H1 (cell line): ENCODE measurements at regions not wholly inside any gene's neighbourhood (a gene's known extent, or its start where the extent isn't known, plus 50 kb on each side); places are given as distances from the start of the nearest gene placed in this dataset.

Experiments
- CTCF ChIA-PET: fragments of 300-600 bp; sonication (Branson Sonifier 250); formaldehyde crosslinking; loops from one replicate; lab custom pipeline; 2021; ENCODE audit not compliant: partially characterized antibody; lab: Charles Lee
- POLR2A ChIA-PET: fragments of 300-600 bp; sonication (Branson Sonifier 250); formaldehyde crosslinking; loops from one replicate; lab custom pipeline; 2021; ENCODE audit warnings: inconsistent platforms; ENCODE audit not compliant: partially characterized antibody; lab: Charles Lee
- DNase-seq, 2 experiments: peaks; one replicate each; pipeline versions ENCODE4 v3.0.0 to v3.0.0-alpha.2; 2010 to 2022; ENCODE audit warnings: low spot score in 2 of 2, low read depth in 1 of 2, mixed read lengths in 1 of 2
- FAIRE-seq: peaks from 2 replicates; lab custom pipeline; 2011; peaks lifted over from hg19 to GRCh38; lab: Jason Lieb, UNC
- H2AFZ ChIP-seq: 2 replicates; pipeline ENCODE4 v1.8.1; 2012; ENCODE audit warnings: low read length, inconsistent platforms
- H2AK5ac ChIP-seq: 2 replicates; pipeline ENCODE4 v1.6.1; 2013; ENCODE audit warnings: low read depth, low read length
- H2BK120ac ChIP-seq: replicated peaks from 2 replicates; pipeline ENCODE3; 2013; ENCODE audit warnings: low read depth, low read length, inconsistent platforms
- H2BK12ac ChIP-seq: 2 replicates; pipeline ENCODE4 v1.6.1; 2013; ENCODE audit warnings: low read depth, low read length
- H2BK15ac ChIP-seq: 2 replicates; pipeline ENCODE4 v1.6.1; 2013; ENCODE audit warnings: low read length
- H2BK20ac ChIP-seq: 2 replicates; pipeline ENCODE4 v1.6.1; 2013; ENCODE audit warnings: low read length
- H2BK5ac ChIP-seq: 2 replicates; pipeline ENCODE4 v1.6.1; 2013; ENCODE audit warnings: low read depth, low read length
- H3K14ac ChIP-seq: 2 replicates; pipeline ENCODE4 v1.6.1; 2013; ENCODE audit warnings: inconsistent platforms; ENCODE audit not compliant: insufficient read length
- H3K18ac ChIP-seq: 2 replicates; pipeline ENCODE4 v1.6.1; 2013; ENCODE audit warnings: low read length; ENCODE audit errors: extremely low read depth
- H3K23ac ChIP-seq: 2 replicates; pipeline ENCODE4 v1.6.1; 2013; ENCODE audit warnings: inconsistent platforms; ENCODE audit not compliant: insufficient read length
- H3K23me2 ChIP-seq: 2 replicates; pipeline ENCODE4 v1.6.1; 2013; ENCODE audit warnings: low read depth, low read length
- H3K27ac ChIP-seq: 2 replicates; pipeline ENCODE4 v1.6.1; 2011; ENCODE audit warnings: low read depth, low read length, inconsistent platforms
- H3K27me3 ChIP-seq, 4 experiments: replicated peaks in 1 of 4; 1 replicate in 1 of 4; 2 replicates in 3 of 4; pipeline versions ENCODE4 v1.6.1 to v1.8.1; 2011 to 2013; ENCODE audit warnings: low read length in 3 of 4, mild to moderate bottlenecking in 3 of 4, inconsistent platforms in 2 of 4, mixed read lengths in 2 of 4, moderate library complexity in 1 of 4; ENCODE audit not compliant: control insufficient read depth in 3 of 4, insufficient read depth in 3 of 4; ENCODE audit errors: extremely low read depth in 1 of 4
- H3K36me3 ChIP-seq, 4 experiments: 2 replicates each; pipeline versions ENCODE4 v1.6.1 to v1.8.1; 2011 to 2013; ENCODE audit warnings: mild to moderate bottlenecking in 4 of 4, low read length in 3 of 4, moderate library complexity in 2 of 4, control low read depth in 1 of 4, inconsistent platforms in 1 of 4; ENCODE audit not compliant: insufficient read depth in 4 of 4, control insufficient read depth in 2 of 4
- H3K4ac ChIP-seq: replicated peaks from 2 replicates; pipeline ENCODE3; 2013; ENCODE audit warnings: low read length, low read depth, mixed read lengths, inconsistent platforms; ENCODE audit not compliant: insufficient read length
- H3K4me1 ChIP-seq, 4 experiments: replicated peaks in 1 of 4; 1 replicate in 1 of 4; 2 replicates in 3 of 4; pipeline versions ENCODE4 v1.6.1 to v1.8.1; 2011 to 2013; ENCODE audit warnings: low read length in 3 of 4, inconsistent platforms in 2 of 4, mixed read lengths in 1 of 4; ENCODE audit not compliant: insufficient read depth in 4 of 4, control insufficient read depth in 3 of 4
- H3K4me2 ChIP-seq, 2 experiments: 2 replicates each; pipeline versions ENCODE4 v1.6.1 to v1.8.1; 2011 to 2013; ENCODE audit warnings: low read depth in 2 of 2, low read length in 2 of 2, control low read depth in 1 of 2, inconsistent platforms in 1 of 2, mild to moderate bottlenecking in 1 of 2; ENCODE audit not compliant: insufficient read depth in 1 of 2
- H3K4me3 ChIP-seq, 4 experiments: fragments of 200-600, 300-600 bp in 1 of 4; sonication (generic), shearing (Covaris generic), sonication (Bioruptor Twin) in 1 of 4; 2 replicates each; pipeline versions ENCODE4 v1.5.1 to v1.8.1; 2011 to 2016; ENCODE audit warnings: low read length in 4 of 4, low read depth in 3 of 4, control low read depth in 2 of 4, inconsistent platforms in 2 of 4, mild to moderate bottlenecking in 2 of 4, mixed read lengths in 1 of 4, moderate library complexity in 1 of 4; ENCODE audit not compliant: insufficient read depth in 2 of 4; ENCODE audit errors: extremely low read depth in 1 of 4
- H3K56ac ChIP-seq: replicated peaks from 2 replicates; pipeline ENCODE3; 2013; ENCODE audit warnings: low read depth, mild to moderate bottlenecking, mixed read lengths, low read length, inconsistent platforms; ENCODE audit not compliant: insufficient read length
- H3K79me1 ChIP-seq: 2 replicates; pipeline ENCODE4 v1.6.1; 2013; ENCODE audit warnings: low read depth, low read length, control low read depth
- H3K79me2 ChIP-seq, 2 experiments: 2 replicates each; pipeline versions ENCODE4 v1.6.1 to v1.8.1; 2012 to 2013; ENCODE audit warnings: low read length in 2 of 2, mild to moderate bottlenecking in 2 of 2, inconsistent platforms in 1 of 2; ENCODE audit not compliant: insufficient read depth in 2 of 2, control insufficient read depth in 1 of 2
- H3K9ac ChIP-seq, 4 experiments: replicated peaks in 1 of 4; 1 replicate in 1 of 4; 2 replicates in 3 of 4; pipeline versions ENCODE4 v1.6.1 to v1.8.1; 2011 to 2013; ENCODE audit warnings: low read depth in 3 of 4, low read length in 3 of 4, control low read depth in 2 of 4, mild to moderate bottlenecking in 2 of 4, moderate library complexity in 2 of 4, inconsistent platforms in 1 of 4; ENCODE audit errors: extremely low read depth in 1 of 4
- H3K9me3 ChIP-seq, 2 experiments: 2 replicates each; pipeline versions ENCODE4 v1.6.1 to v1.8.1; 2012 to 2013; ENCODE audit warnings: mild to moderate bottlenecking in 2 of 2, moderate library complexity in 2 of 2, control low read depth in 1 of 2, inconsistent platforms in 1 of 2, low read depth in 1 of 2, low read length in 1 of 2, mixed read lengths in 1 of 2; ENCODE audit not compliant: insufficient read depth in 2 of 2
- H4K20me1 ChIP-seq, 2 experiments: replicated peaks in 1 of 2; 2 replicates each; pipeline versions ENCODE3 to v1.8.1; 2011 to 2013; ENCODE audit warnings: inconsistent platforms in 2 of 2, low read length in 2 of 2, mild to moderate bottlenecking in 1 of 2; ENCODE audit not compliant: insufficient read depth in 2 of 2, control insufficient read depth in 1 of 2
- H4K5ac ChIP-seq: 2 replicates; pipeline ENCODE4 v1.6.1; 2013; ENCODE audit warnings: low read length, low read depth, mixed read lengths, inconsistent platforms; ENCODE audit not compliant: insufficient read length
- H4K8ac ChIP-seq: 2 replicates; pipeline ENCODE4 v1.8.0; 2013; ENCODE audit warnings: mild to moderate bottlenecking, moderate library complexity, low read length, inconsistent platforms; ENCODE audit not compliant: insufficient read depth; ENCODE audit errors: extremely low read depth
- H4K91ac ChIP-seq: replicated peaks from 2 replicates; pipeline ENCODE3; 2013; ENCODE audit warnings: low read length, mixed read lengths, inconsistent platforms; ENCODE audit not compliant: insufficient read length
- CBX5 ChIP-seq: fragments of 300-800, 300-1000 bp; sonication (generic); IDR thresholded peaks from 2 replicates; pipeline ENCODE4 v1.7.1; 2016; ENCODE audit warnings: antibody characterized with exemption, low read length, low read depth
- JUND ChIP-seq: IDR thresholded peaks from 2 replicates; pipeline ENCODE4 v1.6.1; 2011; ENCODE audit warnings: mild to moderate bottlenecking, improper control_type of control experiment, low read length
- POLR2A ChIP-seq, 2 experiments: IDR thresholded peaks; 1 replicate in 1 of 2; 2 replicates in 1 of 2; pipeline ENCODE4 v1.6.1; 2011; ENCODE audit warnings: low read depth in 2 of 2, low read length in 2 of 2, mild to moderate bottlenecking in 2 of 2; ENCODE audit errors: control extremely low read depth in 1 of 2
- SIX5 ChIP-seq: IDR thresholded peaks from 2 replicates; pipeline ENCODE4 v1.6.1; 2011; ENCODE audit warnings: mild to moderate bottlenecking, low read depth, low read length
- SRF ChIP-seq: IDR thresholded peaks from 2 replicates; pipeline ENCODE4 v1.6.1; 2011; ENCODE audit warnings: mild to moderate bottlenecking, low read depth, low read length, moderate library complexity
- ZNF274 ChIP-seq: IDR thresholded peaks from 2 replicates; pipeline ENCODE4 v1.7.0; 2012; ENCODE audit warnings: low read length, borderline replicate concordance; ENCODE audit errors: extremely low read depth
- WGBS, 2 experiments: shearing (Covaris generic) in 1 of 2; methylation state at CpG; one replicate each; pipeline versions ENCODE4 v1.1.6 to v1.1.7; 2013 to 2015; ENCODE audit warnings: low lambda C conversion rate in 2 of 2, mixed read lengths in 2 of 2, inconsistent platforms in 1 of 2, low coverage in 1 of 2, missing lambda C conversion rate in 1 of 2; ENCODE audit not compliant: insufficient replicate concordance in 2 of 2, insufficient coverage in 1 of 2, insufficient read length in 1 of 2; ENCODE audit errors: extremely low coverage in 1 of 2, missing lambda C conversion rate in 1 of 2; 5-methylcytosine and 5-hydroxymethylcytosine counted together
- TF ChIP-seq, protein P1 (sequence below): IDR thresholded peaks from 2 replicates; pipeline ENCODE4 v1.6.1; 2012; ENCODE audit warnings: low read length, inconsistent platforms
- TF ChIP-seq, protein P2 (sequence below): IDR thresholded peaks from 2 replicates; pipeline ENCODE4 v1.6.1; 2011; ENCODE audit warnings: low read depth, mild to moderate bottlenecking, low read length; ENCODE audit not compliant: insufficient read depth

DNA sequence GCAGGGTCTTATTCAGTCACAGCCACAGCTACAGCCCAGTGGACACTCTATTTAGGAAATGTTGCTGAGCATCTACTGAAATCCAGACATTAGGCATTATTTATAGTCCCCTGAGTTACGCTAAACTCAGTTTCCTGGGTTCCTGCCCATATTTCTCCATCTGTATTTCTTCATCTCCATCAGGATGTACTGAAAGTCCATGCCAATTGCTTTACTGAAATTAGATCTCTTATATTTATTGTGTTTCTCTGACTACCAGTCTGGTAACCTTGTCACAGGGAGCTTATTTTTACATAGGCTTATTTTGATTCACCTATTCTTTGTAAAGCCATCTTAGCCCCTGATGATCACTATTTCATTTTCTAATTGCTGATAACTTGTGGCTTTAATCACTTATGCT is 223.9 kb downstream of the TLE3 start:
- DNase-seq (no peak), FAIRE-seq (no peak)
- Histone ChIP-seq H2BK15ac (no peak overlapping the region), H3K4me2 (no peak overlapping the region), H3K4me3 (no peak overlapping the region), H3K23me2 (no peaks in the 10 kb centered on the region), H2AFZ (no peak overlapping the region), H4K8ac (no peak overlapping the region), H3K79me1 (no peaks in the 10 kb centered on the region), H3K4me1 (peaks cover 0 to 2% (median 0%) of the 10 kb centered on the region in 4 experiments; a peak in 1 of 7 replicates), H4K91ac (no peak overlapping the region), H4K20me1 (no peaks in the 10 kb centered on the region), H3K27me3 (no peaks in the 10 kb centered on the region), H3K79me2 (no peaks in the 10 kb centered on the region), H3K9me3 (peaks cover 4 to 9% of the 10 kb centered on the region in 2 experiments; a peak in 1 of 4 replicates), H2BK12ac (no peak overlapping the region), H3K18ac (no peak overlapping the region), H3K9ac (no peak overlapping the region), H3K36me3 (no peaks in the 10 kb centered on the region), H4K5ac (no peak overlapping the region), H2BK5ac (no peak overlapping the region), H3K27ac (no peak overlapping the region), H3K23ac (no peak overlapping the region), H3K4ac (no peak overlapping the region), H3K14ac (no peak overlapping the region), H3K56ac (no peak overlapping the region), H2BK20ac (no peak overlapping the region), H2BK120ac (no peak overlapping the region), H2AK5ac (no peak overlapping the region)
- CTCF ChIA-PET, result interaction anchor here (1.0 to 1.7 kb wide), 3 partner anchors 9 to 112 kb away, joined by 3 to 4 read pairs (median 4); no protein-coding TSS in a partner anchor
- WGBS, 2 experiments, result 86% methylated on average over 1 of the region's 1 CpG; no CpG with 5 or more reads in 1 of the 2 experiments
- TF ChIP-seq, protein P1, sequence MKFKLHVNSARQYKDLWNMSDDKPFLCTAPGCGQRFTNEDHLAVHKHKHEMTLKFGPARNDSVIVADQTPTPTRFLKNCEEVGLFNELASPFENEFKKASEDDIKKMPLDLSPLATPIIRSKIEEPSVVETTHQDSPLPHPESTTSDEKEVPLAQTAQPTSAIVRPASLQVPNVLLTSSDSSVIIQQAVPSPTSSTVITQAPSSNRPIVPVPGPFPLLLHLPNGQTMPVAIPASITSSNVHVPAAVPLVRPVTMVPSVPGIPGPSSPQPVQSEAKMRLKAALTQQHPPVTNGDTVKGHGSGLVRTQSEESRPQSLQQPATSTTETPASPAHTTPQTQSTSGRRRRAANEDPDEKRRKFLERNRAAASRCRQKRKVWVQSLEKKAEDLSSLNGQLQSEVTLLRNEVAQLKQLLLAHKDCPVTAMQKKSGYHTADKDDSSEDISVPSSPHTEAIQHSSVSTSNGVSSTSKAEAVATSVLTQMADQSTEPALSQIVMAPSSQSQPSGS, result no peak
- TF ChIP-seq, protein P2, sequence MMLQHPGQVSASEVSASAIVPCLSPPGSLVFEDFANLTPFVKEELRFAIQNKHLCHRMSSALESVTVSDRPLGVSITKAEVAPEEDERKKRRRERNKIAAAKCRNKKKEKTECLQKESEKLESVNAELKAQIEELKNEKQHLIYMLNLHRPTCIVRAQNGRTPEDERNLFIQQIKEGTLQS, result no peak
- TF ChIP-seq SIX5 (no peak), SRF (no peak), POLR2A (IDR thresholded peaks at IDR 0.05; ENCODE audit: control extremely low read depth in 1 of 2, low read depth in 2 of 2, low read length in 2 of 2) (no peak), JUND (no peak), ZNF274 (no peak), CBX5 (no peak)
- POLR2A ChIA-PET, result no interaction called here
